GM10248 (cell line): ENCODE measurements at regions not wholly inside any gene's neighbourhood (a gene's known extent, or its start where the extent isn't known, plus 50 kb on each side); places are given as distances from the start of the nearest gene placed in this dataset.

Experiments
- CTCF ChIA-PET: fragments of 300-600 bp; sonication (Branson Sonifier 250); formaldehyde crosslinking; extraction: SDS; loops from one replicate; lab custom pipeline; 2021; ENCODE audit warnings: antibody characterized with exemption; lab: Yijun Ruan, JAX
- POLR2A ChIA-PET: fragments of 350-650 bp; sonication (Branson Sonifier 250); formaldehyde crosslinking; extraction: SDS; loops from one replicate; lab custom pipeline; 2020; ENCODE audit warnings: antibody characterized with exemption; lab: Yijun Ruan, JAX
- DNase-seq: peaks from one replicate; pipeline ENCODE4 v3.0.0; 2012; ENCODE audit errors: extremely low spot score
- CTCF ChIP-seq: IDR thresholded peaks from 2 replicates; pipeline ENCODE4 v1.5.1; 2012; ENCODE audit warnings: mild to moderate bottlenecking, low read depth; ENCODE audit errors: extremely low read depth, missing control alignments, control extremely low read depth

DNA sequence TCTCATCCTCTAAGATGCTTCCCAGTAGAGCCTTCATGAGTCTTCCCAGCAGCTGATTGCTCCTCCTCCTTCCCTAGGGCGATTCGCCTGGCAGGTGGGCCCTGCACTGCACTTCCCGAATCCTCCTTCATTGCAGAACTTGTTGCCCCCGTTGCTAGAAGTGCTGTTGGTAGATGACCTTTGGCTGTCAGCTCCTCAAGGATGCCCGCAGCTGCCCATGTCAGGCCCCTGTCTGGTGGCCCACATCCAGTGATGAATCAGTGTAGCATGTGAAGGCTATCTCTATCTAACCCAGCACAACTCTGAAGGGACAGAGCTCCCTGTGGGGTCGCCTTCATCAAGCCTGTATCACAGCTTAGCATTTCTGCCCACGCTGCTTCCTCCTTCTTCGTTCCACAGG is 52.1 kb upstream of the F3 start:
- TF ChIP-seq CTCF: no peak
- POLR2A ChIA-PET: no interaction called here
- no peak for DNase-seq
- CTCF ChIA-PET: interaction anchor here (1.0 to 1.5 kb wide), 2 partner anchors 8 to 11 kb away, joined by 3 to 6 read pairs; no protein-coding TSS in a partner anchor

- no peak for TF ChIP-seq CTCF
- DNase-seq: no peak
- ChIA-PET CTCF (interaction anchor here (1.5 kb wide), 1 partner anchor 12 kb away, joined by 6 read pairs; no protein-coding TSS in a partner anchor), POLR2A (no interaction called here)
Observed at GRCh38 chr1:94592571-94592920, 51.0 kb upstream of the F3 start.

DNA sequence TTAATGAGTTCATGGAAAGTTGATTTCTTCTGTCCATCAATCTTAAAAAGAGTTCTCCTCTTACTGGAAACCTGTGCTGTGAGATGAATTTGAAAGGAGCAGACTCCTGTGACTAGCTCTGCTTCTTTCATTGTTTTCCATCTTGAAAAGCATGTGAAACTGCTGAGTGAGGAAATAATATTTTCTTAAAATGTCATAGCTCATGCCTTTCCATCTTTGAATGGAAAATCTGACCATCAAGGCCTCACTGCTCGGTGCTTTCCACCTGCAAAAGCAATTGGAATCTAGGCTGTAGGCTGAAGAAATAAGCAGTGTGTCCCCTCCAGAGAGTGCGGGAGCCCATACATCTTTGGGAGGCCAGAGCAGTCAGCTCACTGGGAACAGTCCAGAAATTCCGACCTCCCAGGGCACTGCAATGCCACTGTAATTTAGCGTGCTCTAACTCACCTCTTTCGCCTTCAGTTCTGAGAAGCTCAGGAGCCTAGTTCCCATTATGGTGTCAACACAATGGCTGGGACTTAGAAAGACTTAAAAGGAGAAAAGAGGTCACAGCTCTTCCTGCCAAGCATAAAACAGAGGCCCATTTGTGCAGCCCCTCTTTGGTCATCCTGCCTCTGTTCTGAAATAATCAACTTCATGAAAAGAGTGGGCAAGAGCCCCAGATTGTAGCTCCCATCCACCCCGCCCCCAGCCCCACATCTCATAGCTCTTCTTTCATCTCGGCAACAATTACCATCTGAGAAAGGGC is 50.4 kb upstream of the F3 start:
- POLR2A ChIA-PET: no interaction called here
- TF ChIP-seq CTCF: no peak
- DNase-seq: no peak
- CTCF ChIA-PET: interaction anchor here (1.5 kb wide), 1 partner anchor 12 kb away, joined by 6 read pairs; no protein-coding TSS in a partner anchor
